Karpas-422 (cell line): ENCODE measurements at regions not wholly inside any gene's neighbourhood (a gene's known extent, or its start where the extent isn't known, plus 50 kb on each side); places are given as distances from the start of the nearest gene placed in this dataset.

Source experiments
- DNase-seq: peaks from one replicate; pipeline ENCODE4 v3.0.0-alpha.2; 2015
- H2AFZ ChIP-seq: fragments of 200-600 bp; sonication (generic); 2 replicates; pipeline ENCODE4 v1.6.1; 2014; ENCODE audit warnings: antibody characterized with exemption, low read length, mixed read lengths
- H3K27ac ChIP-seq: fragments of 200-600 bp; sonication (generic); 2 replicates; pipeline ENCODE4 v1.5.1; 2014; ENCODE audit warnings: mild to moderate bottlenecking, low read length, moderate library complexity
- H3K27me3 ChIP-seq: fragments of 200-600 bp; sonication (generic); 2 replicates; pipeline ENCODE4 v1.6.1; 2014; ENCODE audit warnings: low read length, mixed read lengths
- H3K36me3 ChIP-seq: fragments of 200-600 bp; sonication (generic); 2 replicates; pipeline ENCODE4 v1.6.1; 2014; ENCODE audit warnings: low read length, mixed read lengths; ENCODE audit not compliant: insufficient read depth
- H3K4me1 ChIP-seq: fragments of 200-600 bp; sonication (generic); 2 replicates; pipeline ENCODE4 v1.6.1; 2014; ENCODE audit warnings: mild to moderate bottlenecking, low read length, mixed read lengths
- H3K4me2 ChIP-seq: fragments of 200-600 bp; sonication (generic); 2 replicates; pipeline ENCODE4 v1.6.1; 2014; ENCODE audit warnings: low read length, low read depth, mild to moderate bottlenecking; ENCODE audit not compliant: poor library complexity, severe bottlenecking
- H3K4me3 ChIP-seq: fragments of 200-600 bp; sonication (generic); 2 replicates; pipeline ENCODE4 v1.5.1; 2014; ENCODE audit warnings: mild to moderate bottlenecking, antibody characterized with exemption, low read length, mixed read lengths
- H3K79me2 ChIP-seq: fragments of 200-600 bp; sonication (generic); 2 replicates; pipeline ENCODE4 v1.6.1; 2014; ENCODE audit warnings: mild to moderate bottlenecking, low read length, mixed read lengths
- H3K9ac ChIP-seq: fragments of 200-600 bp; sonication (generic); 2 replicates; pipeline ENCODE4 v1.6.0; 2014; ENCODE audit warnings: low read length
- H3K9me2 ChIP-seq: fragments of 200-600 bp; sonication (generic), shearing (Covaris generic); replicated peaks from 2 replicates; pipeline ENCODE4 v1.6.0; 2014; ENCODE audit warnings: mild to moderate bottlenecking, low read length, moderate library complexity; ENCODE audit not compliant: insufficient read depth
- H3K9me3 ChIP-seq: fragments of 300-700, 200-600 bp; sonication (generic); 2 replicates; pipeline ENCODE4 v1.6.1; 2014; ENCODE audit warnings: low read length, mixed read lengths
- H4K20me1 ChIP-seq: fragments of 200-600 bp; sonication (generic); 2 replicates; pipeline ENCODE4 v1.6.1; 2014; ENCODE audit warnings: mild to moderate bottlenecking, antibody characterized with exemption, low read length, low read depth; ENCODE audit not compliant: insufficient read depth

- Histone ChIP-seq H3K4me1 (no peaks in the 10 kb centered on the region), H3K27ac (no peak overlapping the region), H3K9me2 (no peaks in the 10 kb centered on the region), H3K27me3 (no peaks in the 10 kb centered on the region), H2AFZ (no peak overlapping the region), H3K79me2 (no peaks in the 10 kb centered on the region), H3K4me3 (no peak overlapping the region), H3K36me3 (no peaks in the 10 kb centered on the region), H3K9ac (no peak overlapping the region), H3K9me3 (peaks cover 3% of the 10 kb centered on the region; the same call in 1 of the 2 replicates), H3K4me2 (no peak overlapping the region), H4K20me1 (no peaks in the 10 kb centered on the region)
- no peak for DNase-seq
Observed at GRCh38 chr15:87492321-87492720, 764.2 kb downstream of the NTRK3 start.

DNA sequence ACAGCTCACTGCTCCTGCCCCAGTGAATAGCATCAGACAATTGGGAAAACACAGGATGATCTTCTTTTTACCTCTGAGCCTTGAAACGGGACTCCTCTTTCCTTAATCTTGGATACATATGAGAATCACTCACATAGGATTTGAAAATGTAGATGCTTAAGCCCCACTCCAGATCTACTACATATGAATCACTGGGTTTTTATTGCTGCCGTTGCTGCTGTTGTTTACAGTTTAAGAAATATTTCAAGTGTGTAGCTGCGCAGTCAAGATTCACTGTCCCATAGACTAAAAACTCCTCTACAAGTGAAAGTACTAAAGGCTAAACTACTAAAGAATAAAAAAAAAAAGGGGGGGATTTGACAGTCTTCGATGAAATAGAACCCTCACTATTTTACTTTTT is 765.9 kb downstream of the NTRK3 start:
- Histone ChIP-seq H3K9me3 (peaks cover 11% of the 10 kb centered on the region), H3K79me2 (no peaks in the 10 kb centered on the region), H3K9ac (no peak overlapping the region), H3K27ac (no peak overlapping the region), H3K9me2 (no peaks in the 10 kb centered on the region), H3K4me3 (no peak overlapping the region), H4K20me1 (no peaks in the 10 kb centered on the region), H3K36me3 (no peaks in the 10 kb centered on the region), H2AFZ (no peak overlapping the region), H3K4me1 (no peaks in the 10 kb centered on the region), H3K4me2 (no peak overlapping the region), H3K27me3 (no peaks in the 10 kb centered on the region)
- no peak for DNase-seq

- Histone ChIP-seq H3K4me3 (no peak overlapping the region), H3K27me3 (no peaks in the 10 kb centered on the region), H3K4me1 (no peaks in the 10 kb centered on the region), H3K4me2 (no peak overlapping the region), H3K9me2 (no peaks in the 10 kb centered on the region), H3K9ac (no peak overlapping the region), H4K20me1 (no peaks in the 10 kb centered on the region), H3K79me2 (no peaks in the 10 kb centered on the region), H3K27ac (no peak overlapping the region), H2AFZ (no peak overlapping the region), H3K36me3 (no peaks in the 10 kb centered on the region), H3K9me3 (peaks cover 11% of the 10 kb centered on the region)
- DNase-seq = no peak
Observed at GRCh38 chr15:87489902-87490665, 766.5 kb downstream of the NTRK3 start.

DNA sequence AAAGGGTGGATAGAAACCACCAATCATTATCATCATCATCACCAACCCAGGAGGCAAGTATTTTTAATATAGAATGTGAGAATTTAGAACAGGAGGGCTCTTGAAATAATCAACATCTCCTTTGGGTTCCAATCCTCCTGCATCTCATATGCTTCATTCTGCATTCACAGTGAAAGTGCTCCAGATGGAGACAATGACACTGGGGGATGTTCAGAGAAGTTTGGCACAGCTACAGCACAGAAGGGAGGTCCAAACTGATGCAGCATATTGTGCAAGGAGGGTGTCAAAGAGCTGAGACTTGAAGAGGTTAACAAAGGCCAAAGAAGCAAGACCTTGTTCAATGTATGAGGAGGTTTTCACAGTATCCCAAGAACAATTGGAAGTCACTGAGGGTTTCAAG is 767.1 kb downstream of the NTRK3 start:
- H3K4me3 ChIP-seq = no peak overlapping the region
- H3K27me3 ChIP-seq = no peaks in the 10 kb centered on the region
- no peak overlapping the region for H3K9ac ChIP-seq
- no peaks in the 10 kb centered on the region for H3K79me2 ChIP-seq
- no peaks in the 10 kb centered on the region for H3K4me1 ChIP-seq
- no peak overlapping the region for H2AFZ ChIP-seq
- H4K20me1 ChIP-seq = no peaks in the 10 kb centered on the region
- no peak overlapping the region for H3K27ac ChIP-seq
- no peak overlapping the region for H3K4me2 ChIP-seq
- no peak for DNase-seq
- peaks cover 11% of the 10 kb centered on the region for H3K9me3 ChIP-seq
- H3K36me3 ChIP-seq = no peaks in the 10 kb centered on the region
- H3K9me2 ChIP-seq = no peaks in the 10 kb centered on the region

- no peaks in the 10 kb centered on the region for H4K20me1 ChIP-seq
Observed at GRCh38 chr15:87487484-87487883, 769.1 kb downstream of the NTRK3 start.

DNA sequence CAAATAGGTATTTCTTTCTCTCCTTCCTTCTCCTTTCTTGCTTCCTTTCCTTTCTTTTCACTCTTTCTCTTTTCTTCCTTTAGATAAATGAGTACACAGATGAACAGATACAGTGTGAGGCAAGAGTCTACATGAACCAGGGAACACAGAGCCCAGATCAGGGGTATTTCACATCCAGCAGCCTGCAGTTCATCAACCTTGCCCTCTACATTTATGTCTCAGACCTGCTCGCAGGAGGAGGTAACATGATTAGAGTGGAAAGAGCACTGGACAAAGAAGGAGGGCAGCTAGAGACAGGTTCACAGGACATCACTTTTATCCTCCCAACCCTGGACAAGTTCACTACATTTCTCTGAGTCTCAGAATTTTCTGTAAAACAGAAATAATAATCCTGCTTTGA is 773.1 kb downstream of the NTRK3 start:
- Histone ChIP-seq H2AFZ (no peak overlapping the region), H3K4me2 (no peak overlapping the region), H3K79me2 (no peaks in the 10 kb centered on the region), H3K4me1 (no peaks in the 10 kb centered on the region), H3K36me3 (no peaks in the 10 kb centered on the region), H3K4me3 (no peak overlapping the region), H3K27ac (no peak overlapping the region), H3K27me3 (no peaks in the 10 kb centered on the region), H3K9me2 (no peaks in the 10 kb centered on the region), H3K9ac (no peak overlapping the region), H4K20me1 (no peaks in the 10 kb centered on the region), H3K9me3 (peaks cover 22% of the 10 kb centered on the region)
- DNase-seq = no peak

More at GRCh38 chr15:87487484-87487883, 769.1 kb downstream of the NTRK3 start:
- peaks cover 22% of the 10 kb centered on the region for H3K9me3 ChIP-seq
- H3K36me3 ChIP-seq = no peaks in the 10 kb centered on the region
- H3K4me2 ChIP-seq = no peak overlapping the region
- no peaks in the 10 kb centered on the region for H3K9me2 ChIP-seq
- no peaks in the 10 kb centered on the region for H3K27me3 ChIP-seq
- H3K4me3 ChIP-seq = no peak overlapping the region
- no peaks in the 10 kb centered on the region for H3K4me1 ChIP-seq
- H3K27ac ChIP-seq = no peak overlapping the region
- H3K79me2 ChIP-seq = no peaks in the 10 kb centered on the region
- H3K9ac ChIP-seq = no peak overlapping the region
- H2AFZ ChIP-seq = no peak overlapping the region
- no peak for DNase-seq

- Histone ChIP-seq H4K20me1 (no peaks in the 10 kb centered on the region), H3K9ac (no peak overlapping the region), H3K36me3 (no peaks in the 10 kb centered on the region), H3K4me1 (no peaks in the 10 kb centered on the region), H3K79me2 (no peaks in the 10 kb centered on the region), H3K4me3 (no peak overlapping the region), H3K9me3 (peaks cover 17% of the 10 kb centered on the region), H3K4me2 (no peak overlapping the region), H2AFZ (no peak overlapping the region), H3K27me3 (no peaks in the 10 kb centered on the region), H3K27ac (no peak overlapping the region), H3K9me2 (no peaks in the 10 kb centered on the region)
- DNase-seq = no peak
Observed at GRCh38 chr15:87481126-87481525, 775.4 kb downstream of the NTRK3 start.

GRCh38 chr15:87478687-87479072 is 777.9 kb downstream of the NTRK3 start:
- H3K36me3 ChIP-seq = no peaks in the 10 kb centered on the region
- H3K79me2 ChIP-seq = no peaks in the 10 kb centered on the region
- H3K4me2 ChIP-seq = no peak overlapping the region
- H2AFZ ChIP-seq = no peak overlapping the region
- H3K4me1 ChIP-seq = no peaks in the 10 kb centered on the region
- H3K4me3 ChIP-seq = no peak overlapping the region
- peaks cover 15% of the 10 kb centered on the region for H3K9me3 ChIP-seq
- no peaks in the 10 kb centered on the region for H3K27me3 ChIP-seq
- no peaks in the 10 kb centered on the region for H4K20me1 ChIP-seq
- H3K9ac ChIP-seq = no peak overlapping the region
- no peaks in the 10 kb centered on the region for H3K9me2 ChIP-seq
- DNase-seq = no peak
- no peak overlapping the region for H3K27ac ChIP-seq
